GM06990 (cell line): ENCODE measurements at regions not wholly inside any gene's neighbourhood (a gene's known extent, or its start where the extent isn't known, plus 50 kb on each side); places are given as distances from the start of the nearest gene placed in this dataset.
"Not testable (repeated sequence)": the region's sequence is repeated elsewhere in the genome, so short reads cannot be mapped to it uniquely, and the experiment has no call there.

ENCODE experiments used
- DNase-seq: peaks from one replicate; pipeline ENCODE4 v3.0.0-alpha.2; 2011; ENCODE audit not compliant: insufficient read length; ENCODE audit errors: extremely low read depth
- H3K27me3 ChIP-seq: replicated peaks from 2 replicates; pipeline ENCODE4 v1.6.0; 2011; ENCODE audit warnings: low read length; ENCODE audit not compliant: control insufficient read depth, insufficient read depth
- H3K36me3 ChIP-seq: 2 replicates; pipeline ENCODE4 v1.5.1; 2011; ENCODE audit warnings: low read length; ENCODE audit not compliant: control insufficient read depth, insufficient read depth
- H3K4me3 ChIP-seq: replicated peaks from 2 replicates; pipeline ENCODE4 v1.5.1; 2011; ENCODE audit warnings: low read depth, mild to moderate bottlenecking, control low read depth, low read length
- CTCF ChIP-seq: IDR thresholded peaks from 2 replicates; pipeline ENCODE4 v1.5.1; 2011; ENCODE audit warnings: low read length, control low read depth, mild to moderate bottlenecking, inconsistent platforms; ENCODE audit not compliant: insufficient read depth, poor library complexity, severe bottlenecking

DNA sequence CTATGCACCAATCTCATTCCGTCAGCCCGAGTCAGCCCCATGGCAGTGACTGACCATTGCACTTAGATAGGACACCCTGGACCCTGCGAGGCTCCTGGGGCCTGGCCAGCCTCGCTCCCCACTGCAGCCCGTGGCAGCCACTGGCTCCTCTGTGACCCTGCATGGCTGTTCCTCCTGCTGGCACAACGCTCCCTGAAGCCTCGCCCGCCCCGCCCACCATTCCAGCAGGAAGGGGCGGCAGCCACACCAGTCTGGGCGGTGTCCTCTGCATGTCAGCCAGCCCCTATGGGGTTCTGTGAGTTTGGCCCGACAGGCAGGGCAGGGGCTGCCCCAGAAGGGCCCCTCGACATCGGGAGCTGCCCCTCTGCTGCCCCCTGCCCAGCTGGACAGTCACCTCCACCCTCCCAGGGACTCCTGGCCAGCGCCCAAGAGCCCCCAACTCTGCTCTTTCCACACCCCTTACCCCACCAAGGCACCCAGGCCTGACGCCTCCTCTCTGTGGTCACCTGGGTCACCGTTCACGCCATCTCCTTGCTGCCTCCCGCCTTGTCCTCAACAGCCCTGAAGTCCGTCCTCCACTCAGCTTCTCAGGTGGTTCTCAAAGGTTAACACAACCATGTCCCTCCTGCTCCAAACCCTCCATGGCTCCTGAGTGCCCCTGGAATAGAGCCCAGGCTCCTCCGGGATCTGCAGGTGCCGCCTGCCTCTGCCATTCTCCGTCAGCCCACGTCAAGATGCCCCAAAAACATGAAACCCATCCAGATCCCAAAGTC lies 103.5 kb downstream of the MICALL2 start:
- TF ChIP-seq CTCF: no peak
- Histone ChIP-seq H3K4me3 (no peak overlapping the region), H3K27me3 (no peaks in the 10 kb centered on the region; the same call in 1 of the 2 replicates), H3K36me3 (no peaks in the 10 kb centered on the region)
- no peak for DNase-seq

- not testable (repeated sequence) for DNase-seq, H3K36me3 ChIP-seq, H3K27me3 ChIP-seq, H3K4me3 ChIP-seq
Measured at GRCh38 chr7:1356853-1357252, 102.4 kb downstream of the MICALL2 start.

DNA sequence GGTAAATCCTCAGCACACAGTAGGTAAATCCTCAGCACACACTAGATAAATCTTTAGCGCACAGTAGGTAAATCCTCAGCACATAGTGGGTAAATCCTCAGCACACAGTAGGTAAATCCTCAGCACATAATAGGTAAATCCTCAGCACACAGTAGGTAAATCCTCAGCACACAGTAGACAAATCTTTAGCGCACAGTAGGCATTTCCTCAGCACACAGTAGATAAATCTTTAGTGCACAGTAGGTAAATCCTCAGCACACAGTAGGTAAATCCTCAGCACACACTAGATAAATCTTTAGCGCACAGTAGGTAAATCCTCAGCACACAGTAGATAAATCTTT lies 102.0 kb downstream of the MICALL2 start:
- H3K27me3 ChIP-seq, H3K36me3 ChIP-seq, H3K4me3 ChIP-seq, DNase-seq: not testable (repeated sequence)

DNA sequence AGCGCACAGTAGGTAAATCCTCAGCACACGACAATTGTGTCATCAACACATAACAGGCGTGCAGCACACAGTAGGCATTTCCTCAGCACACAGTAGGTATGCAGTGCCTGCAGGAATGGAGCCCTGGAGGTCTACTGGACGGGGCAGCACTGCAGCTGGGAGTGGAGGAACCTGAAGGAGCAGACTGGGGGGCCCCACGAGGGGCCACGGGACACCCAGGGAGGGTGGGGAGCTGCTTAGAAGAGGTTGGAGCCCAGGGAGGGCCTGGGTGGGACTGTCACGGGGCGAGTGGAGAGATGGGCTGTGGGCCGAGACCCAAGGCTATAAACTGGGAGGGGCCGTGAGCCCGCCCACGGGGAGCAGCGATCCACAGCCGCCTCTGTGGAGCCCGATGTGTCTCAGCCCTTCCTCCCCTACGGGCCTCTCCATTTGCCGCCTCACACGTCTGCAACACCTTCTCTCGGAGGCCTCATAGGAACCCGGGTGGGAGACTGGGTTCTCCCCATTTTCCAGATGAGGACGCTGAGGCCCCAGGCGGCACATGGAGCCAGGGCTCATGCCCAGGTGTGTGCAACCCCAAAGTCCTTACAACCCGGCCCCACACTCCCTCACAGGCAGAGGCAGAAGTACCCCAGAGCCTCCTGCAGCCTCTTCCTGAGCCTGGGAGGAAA lies 101.5 kb downstream of the MICALL2 start:
- no peaks in the 10 kb centered on the region; the same call in 1 of the 2 replicates for H3K27me3 ChIP-seq
- DNase-seq: no peak

GRCh38 chr7:1358376-1359050 lies 100.8 kb downstream of the MICALL2 start:
- TF ChIP-seq CTCF: no peak
- no peak overlapping the region for H3K4me3 ChIP-seq
- no peaks in the 10 kb centered on the region; the same call in 1 of the 2 replicates for H3K27me3 ChIP-seq
- no peaks in the 10 kb centered on the region for H3K36me3 ChIP-seq
- DNase-seq: no peak

More for the DNA sequence above, 101.5 kb downstream of the MICALL2 start:
- Histone ChIP-seq H3K4me3 (no peak overlapping the region), H3K36me3 (no peaks in the 10 kb centered on the region)
- TF ChIP-seq CTCF: no peak

GRCh38 chr7:1359051-1359400 lies 100.2 kb downstream of the MICALL2 start:
- DNase-seq: no peak
- no peak overlapping the region for H3K4me3 ChIP-seq
- H3K27me3 ChIP-seq: no peaks in the 10 kb centered on the region; the same call in 1 of the 2 replicates
- no peaks in the 10 kb centered on the region for H3K36me3 ChIP-seq
- TF ChIP-seq CTCF: no peak
